VCaP (cell line): ENCODE measurements at regions not wholly inside any gene's neighbourhood (a gene's known extent, or its start where the extent isn't known, plus 50 kb on each side); places are given as distances from the start of the nearest gene placed in this dataset.

Experiments used
- H3K27ac ChIP-seq: fragments of 450-650 bp; 2 replicates; pipeline ENCODE4 v1.5.1; 2017
- TF ChIP-seq, protein P1 (sequence below): fragments of 450-650 bp; conservative IDR thresholded peaks from 2 replicates; pipeline ENCODE4 v1.5.1; 2017; ENCODE audit warnings: mild to moderate bottlenecking, moderate library complexity

DNA sequence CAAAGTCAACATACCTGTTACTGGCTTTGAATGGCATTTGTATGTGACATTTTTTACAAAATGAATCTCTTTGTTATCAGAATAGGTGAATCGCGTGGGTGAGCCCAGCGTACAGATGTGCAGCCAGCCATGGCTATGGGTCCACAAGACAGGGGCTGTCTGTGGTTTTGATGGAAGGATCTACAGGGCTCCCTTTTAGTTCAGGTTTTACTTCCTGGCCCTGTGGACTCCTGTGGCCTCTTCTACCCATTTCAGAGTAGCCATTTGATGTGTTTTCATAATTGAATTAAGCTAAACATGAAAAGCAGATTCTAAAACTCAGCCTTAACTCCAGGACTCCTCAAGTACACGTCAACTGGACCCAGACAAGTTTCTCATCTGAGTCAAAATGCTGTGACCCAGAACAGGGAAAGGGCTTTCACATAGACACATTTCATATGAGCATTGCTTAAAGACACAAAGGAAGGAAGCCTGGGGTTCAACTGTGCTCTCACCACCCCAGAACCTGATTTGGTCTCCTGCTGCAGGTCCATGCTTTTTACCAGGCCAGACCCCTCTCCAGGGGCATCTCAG lies 105.3 kb upstream of the NAA20 start:
- TF ChIP-seq, protein P1, sequence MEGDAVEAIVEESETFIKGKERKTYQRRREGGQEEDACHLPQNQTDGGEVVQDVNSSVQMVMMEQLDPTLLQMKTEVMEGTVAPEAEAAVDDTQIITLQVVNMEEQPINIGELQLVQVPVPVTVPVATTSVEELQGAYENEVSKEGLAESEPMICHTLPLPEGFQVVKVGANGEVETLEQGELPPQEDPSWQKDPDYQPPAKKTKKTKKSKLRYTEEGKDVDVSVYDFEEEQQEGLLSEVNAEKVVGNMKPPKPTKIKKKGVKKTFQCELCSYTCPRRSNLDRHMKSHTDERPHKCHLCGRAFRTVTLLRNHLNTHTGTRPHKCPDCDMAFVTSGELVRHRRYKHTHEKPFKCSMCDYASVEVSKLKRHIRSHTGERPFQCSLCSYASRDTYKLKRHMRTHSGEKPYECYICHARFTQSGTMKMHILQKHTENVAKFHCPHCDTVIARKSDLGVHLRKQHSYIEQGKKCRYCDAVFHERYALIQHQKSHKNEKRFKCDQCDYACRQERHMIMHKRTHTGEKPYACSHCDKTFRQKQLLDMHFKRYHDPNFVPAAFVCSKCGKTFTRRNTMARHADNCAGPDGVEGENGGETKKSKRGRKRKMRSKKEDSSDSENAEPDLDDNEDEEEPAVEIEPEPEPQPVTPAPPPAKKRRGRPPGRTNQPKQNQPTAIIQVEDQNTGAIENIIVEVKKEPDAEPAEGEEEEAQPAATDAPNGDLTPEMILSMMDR, result no peak

DNA sequence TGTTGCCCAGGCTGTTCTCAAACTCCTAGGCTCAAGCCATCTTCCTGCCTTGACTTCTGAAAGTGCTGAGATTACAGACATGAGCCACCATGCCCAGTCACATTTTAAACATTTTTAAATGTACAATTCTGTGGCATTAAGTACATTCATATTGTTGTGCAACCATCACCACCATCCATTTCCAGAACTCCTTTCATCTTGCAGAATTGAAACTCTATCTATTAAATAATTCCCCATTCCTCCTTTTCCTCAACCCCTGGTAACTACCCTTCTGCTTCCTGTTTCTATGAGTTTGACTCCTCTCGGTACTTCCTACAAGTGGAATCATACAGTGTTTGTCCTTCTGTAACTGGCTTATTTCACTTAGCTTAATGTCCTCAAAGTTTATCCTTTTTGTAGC lies 103.8 kb upstream of the NAA20 start:
- no peak overlapping the region for H3K27ac ChIP-seq
- TF ChIP-seq, protein P1, result no peak

More for the DNA sequence above, 105.3 kb upstream of the NAA20 start:
- no peak overlapping the region for H3K27ac ChIP-seq

DNA sequence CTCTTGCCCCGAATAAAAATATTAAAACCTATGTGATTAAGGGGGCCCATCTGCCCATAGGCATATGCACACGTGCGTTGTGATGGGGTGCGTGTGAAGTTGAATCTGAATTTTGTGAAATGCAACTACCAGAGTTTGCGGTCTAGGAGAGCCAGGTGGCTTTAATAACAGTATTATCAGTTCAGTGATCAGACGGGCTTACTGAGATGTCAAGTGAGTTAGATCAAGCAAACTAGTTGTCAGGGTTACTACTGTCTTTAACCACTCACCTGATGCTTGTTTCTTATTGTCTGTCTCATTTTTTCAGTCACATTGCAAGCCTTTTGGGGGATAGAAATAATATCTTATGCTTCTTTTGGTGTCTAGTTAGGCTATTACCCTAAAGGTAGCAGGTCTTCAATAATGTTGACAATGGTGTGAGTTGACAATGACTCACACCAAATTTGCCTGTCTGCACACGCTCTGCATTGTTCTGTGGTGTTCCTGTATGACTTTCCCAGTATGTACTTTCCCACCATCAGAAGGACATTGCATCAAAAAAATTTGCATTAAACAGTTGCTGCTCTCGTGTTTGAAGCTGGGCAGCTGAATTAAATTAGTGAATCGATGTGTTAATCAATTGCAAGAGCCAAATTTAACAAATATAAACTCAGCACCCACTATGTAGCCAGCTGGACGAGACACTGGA lies 103.1 kb upstream of the NAA20 start:
- H3K27ac ChIP-seq, result no peak overlapping the region
- TF ChIP-seq, protein P1, result no peak

DNA sequence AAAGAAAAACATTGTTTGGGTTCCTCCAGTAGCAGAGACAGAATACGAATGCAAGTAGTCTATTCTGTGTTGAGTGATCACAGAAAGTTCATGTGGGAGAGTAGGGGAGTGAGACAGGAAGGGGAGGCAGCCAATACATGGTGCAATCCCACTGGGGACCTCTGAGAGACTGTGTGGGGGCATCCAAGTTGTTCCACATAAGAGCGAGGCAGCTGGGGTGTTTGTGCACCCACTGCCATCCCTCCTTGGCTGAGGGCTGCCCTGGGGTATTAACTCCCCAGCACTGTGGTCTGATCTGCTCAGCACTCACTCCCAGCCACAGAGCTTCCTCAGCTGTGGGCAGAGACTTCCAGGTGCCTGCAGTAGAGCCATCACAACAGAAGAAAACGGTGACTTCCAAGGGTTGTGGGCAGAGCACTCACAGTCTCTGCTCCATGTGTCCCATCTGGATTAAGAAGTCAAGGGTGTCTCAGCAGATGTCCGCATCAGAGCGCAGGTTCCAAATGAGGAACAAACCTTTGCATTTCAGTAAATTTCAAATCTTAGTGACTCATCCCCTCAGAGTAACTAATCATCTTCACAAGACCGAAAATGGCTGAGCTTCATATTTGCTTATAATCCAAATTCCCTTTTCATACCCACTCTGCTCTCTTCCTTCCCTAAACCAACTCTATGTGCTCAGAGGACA lies 101.9 kb upstream of the NAA20 start:
- H3K27ac ChIP-seq, result no peak overlapping the region
- TF ChIP-seq, protein P1, result no peak

DNA sequence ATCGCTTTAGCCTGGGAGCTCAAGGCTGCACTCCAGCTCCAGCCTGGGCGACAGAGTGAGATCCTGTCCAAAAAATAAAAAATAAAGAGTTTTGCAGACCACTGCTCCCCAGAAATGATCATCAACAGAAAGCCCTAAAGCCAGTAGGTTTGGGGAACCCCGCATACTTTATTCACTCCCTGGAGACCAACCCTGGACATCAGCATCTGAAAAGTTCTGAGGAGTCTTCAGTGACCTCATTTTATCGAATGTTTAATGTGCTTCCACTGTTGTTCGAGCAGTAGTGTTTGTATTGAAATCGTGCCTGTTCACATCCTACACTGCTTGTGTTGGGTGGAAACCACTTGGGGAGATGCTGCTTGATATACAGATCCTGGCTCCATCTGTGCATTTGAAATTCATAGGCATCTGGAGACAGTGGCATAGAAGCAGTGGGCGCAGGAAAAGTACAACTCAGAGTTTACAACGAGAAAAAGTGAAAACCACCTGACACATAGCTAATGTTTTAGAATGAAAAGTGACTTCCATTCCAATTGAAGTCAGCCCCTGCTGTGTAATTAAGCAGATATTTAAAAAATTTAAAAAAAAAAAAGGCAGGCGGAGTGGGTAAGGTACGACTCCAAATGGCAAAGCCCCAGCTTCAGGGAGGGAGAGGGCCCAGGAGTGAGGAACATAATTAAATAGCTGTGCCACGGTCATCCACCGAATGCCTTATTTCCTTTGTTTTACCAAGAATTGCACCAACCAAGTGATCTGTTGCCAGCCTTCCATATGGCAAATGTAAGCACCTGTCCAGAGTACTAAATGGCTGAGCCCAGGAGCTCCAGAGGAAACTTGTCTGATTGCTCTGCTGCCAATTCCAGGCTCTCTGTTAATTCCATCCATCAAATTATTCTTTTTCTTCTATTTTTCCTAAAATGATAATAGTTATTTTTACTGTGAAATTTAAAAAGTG lies 100.4 kb upstream of the NAA20 start:
- TF ChIP-seq, protein P1, result no peak
- H3K27ac ChIP-seq, result no peak overlapping the region

DNA sequence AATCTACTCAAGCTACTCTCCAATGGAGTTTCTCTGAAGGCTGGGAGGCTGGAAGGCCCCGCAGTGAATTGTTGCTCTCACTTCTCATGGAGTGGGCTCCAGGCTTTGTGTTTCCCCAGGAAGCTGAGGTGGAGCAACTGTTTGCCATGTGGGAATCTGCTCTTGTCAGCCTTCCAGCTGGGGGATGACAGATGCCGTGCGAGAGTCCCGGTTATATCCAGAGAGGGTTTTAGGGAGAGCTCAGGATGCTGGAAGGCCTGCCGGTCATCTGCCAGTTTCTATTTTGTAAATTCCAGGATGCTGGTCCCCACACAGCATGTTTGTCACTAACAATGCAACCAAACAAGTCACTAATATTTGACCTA lies 98.2 kb upstream of the NAA20 start:
- H3K27ac ChIP-seq, result no peak overlapping the region
- TF ChIP-seq, protein P1, result no peak
